ENCODE measurements at regions not wholly inside any gene's neighbourhood (a gene's known extent, or its start where the extent isn't known, plus 50 kb on each side); places are given as distances from the start of the nearest gene placed in this dataset.

GRCh38 chr9:17062497-17062896, 72.3 kb upstream of the CNTLN start:
- Histone ChIP-seq H3K79me1 (ENCODE audit: low read depth in 1 of 2, low read length in 2 of 2) (no peaks in the 10 kb centered on the region), H3K23ac (ENCODE audit: low read depth, low read length) (no peak overlapping the region), H3K27ac (ENCODE audit: insufficient read depth, low read length) (no peak overlapping the region), H2BK5ac (ENCODE audit: low read depth, low read length, poor library complexity, severe bottlenecking) (no peak overlapping the region), H3K9ac (ENCODE audit: low read depth, low read length) (no peak overlapping the region), H3K4me3 (ENCODE audit: insufficient read depth, low read depth, low read length) (no peak overlapping the region), H2AK5ac (ENCODE audit: low read depth, low read length) (no peak overlapping the region), H4K91ac (ENCODE audit: insufficient read depth, low read depth, low read length) (no peak overlapping the region), H3K4me2 (ENCODE audit: low read depth, low read length) (no peak overlapping the region), H2BK20ac (ENCODE audit: low read depth, low read length) (no peak overlapping the region), H3K56ac (ENCODE audit: extremely low read depth, insufficient read depth, low read length) (no peak overlapping the region), H4K5ac (ENCODE audit: low read depth, low read length) (no peak overlapping the region), H3K18ac (ENCODE audit: low read depth, low read length) (no peak overlapping the region), H3K9me1 (ENCODE audit: insufficient read depth, low read length) (no peaks in the 10 kb centered on the region), H2AK9ac (replicated peaks; ENCODE audit: low read depth, low read length, poor library complexity) (no peak overlapping the region), H3K9me3 (ENCODE audit: control insufficient read depth, insufficient read depth, low read length) (no peaks in the 10 kb centered on the region), H3K36me3 (ENCODE audit: control insufficient read depth, insufficient read depth, low read length) (no peaks in the 10 kb centered on the region), H4K8ac (ENCODE audit: low read depth in 2 of 2, low read length in 2 of 2) (no peak overlapping the region), H3K4me1 (ENCODE audit: control insufficient read depth, insufficient read depth, low read length) (no peaks in the 10 kb centered on the region), H3K14ac (replicated peaks; ENCODE audit: low read depth, low read length) (no peak overlapping the region), H2BK15ac (ENCODE audit: low read depth, low read length) (no peak overlapping the region), H2AFZ (replicated peaks; ENCODE audit: low read length, poor library complexity) (no peak overlapping the region), H3K4ac (ENCODE audit: low read depth, low read length) (no peak overlapping the region), H3K27me3 (ENCODE audit: control insufficient read depth, insufficient read depth, low read length) (no peaks in the 10 kb centered on the region), H2BK120ac (ENCODE audit: low read depth, low read length) (no peak overlapping the region), H4K20me1 (ENCODE audit: insufficient read depth, low read length) (no peaks in the 10 kb centered on the region)
- ATAC-seq (ENCODE audit: low read depth) = no peak
- in situ Hi-C loops (cut with MboI; ENCODE audit: low sequenced_read_pairs) = no loop called here
- dilution Hi-C loops (cut with HindIII; ENCODE audit: low sequenced_read_pairs, unreplicated experiment) = no loop called here
- no peak for TF ChIP-seq RFX5 (IDR thresholded peaks at IDR 0.05; ENCODE audit: low read depth, low read length)
- TF ChIP-seq, protein P1, sequence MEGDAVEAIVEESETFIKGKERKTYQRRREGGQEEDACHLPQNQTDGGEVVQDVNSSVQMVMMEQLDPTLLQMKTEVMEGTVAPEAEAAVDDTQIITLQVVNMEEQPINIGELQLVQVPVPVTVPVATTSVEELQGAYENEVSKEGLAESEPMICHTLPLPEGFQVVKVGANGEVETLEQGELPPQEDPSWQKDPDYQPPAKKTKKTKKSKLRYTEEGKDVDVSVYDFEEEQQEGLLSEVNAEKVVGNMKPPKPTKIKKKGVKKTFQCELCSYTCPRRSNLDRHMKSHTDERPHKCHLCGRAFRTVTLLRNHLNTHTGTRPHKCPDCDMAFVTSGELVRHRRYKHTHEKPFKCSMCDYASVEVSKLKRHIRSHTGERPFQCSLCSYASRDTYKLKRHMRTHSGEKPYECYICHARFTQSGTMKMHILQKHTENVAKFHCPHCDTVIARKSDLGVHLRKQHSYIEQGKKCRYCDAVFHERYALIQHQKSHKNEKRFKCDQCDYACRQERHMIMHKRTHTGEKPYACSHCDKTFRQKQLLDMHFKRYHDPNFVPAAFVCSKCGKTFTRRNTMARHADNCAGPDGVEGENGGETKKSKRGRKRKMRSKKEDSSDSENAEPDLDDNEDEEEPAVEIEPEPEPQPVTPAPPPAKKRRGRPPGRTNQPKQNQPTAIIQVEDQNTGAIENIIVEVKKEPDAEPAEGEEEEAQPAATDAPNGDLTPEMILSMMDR (conservative IDR thresholded peaks at IDR 0.05; ENCODE audit: low read depth, low read length) = no peak
- TF ChIP-seq RAD21 (IDR thresholded peaks at IDR 0.05; ENCODE audit: low read length) = no peak
- no peak for TF ChIP-seq BHLHE40 (IDR thresholded peaks at IDR 0.05; ENCODE audit: low read depth, low read length)
- TF ChIP-seq FOS (IDR thresholded peaks at IDR 0.05; ENCODE audit: low read depth, low read length) = no peak
- TF ChIP-seq SMC3 (IDR thresholded peaks at IDR 0.05; ENCODE audit: low read depth, low read length) = no peak
- TF ChIP-seq POLR2A (IDR thresholded peaks at IDR 0.05; ENCODE audit: low read depth, low read length) = no peak
- TF ChIP-seq NFE2L2 (IDR thresholded peaks at IDR 0.05; ENCODE audit: low read depth, low read length) = no peak
- no peak for TF ChIP-seq ELK1 (IDR thresholded peaks at IDR 0.05; ENCODE audit: borderline replicate concordance, low read depth, low read length)
- no peak for TF ChIP-seq CHD1 (IDR thresholded peaks at IDR 0.05; ENCODE audit: low read depth, low read length)
- no peak for TF ChIP-seq RCOR1 (IDR thresholded peaks at IDR 0.05; ENCODE audit: insufficient replicate concordance, low read length)
- TF ChIP-seq MAFK (IDR thresholded peaks at IDR 0.05; ENCODE audit: low read depth, low read length) = no peak
- TF ChIP-seq MXI1 (IDR thresholded peaks at IDR 0.05; ENCODE audit: borderline replicate concordance, low read depth, low read length) = no peak
- no peak for TF ChIP-seq CEBPB (IDR thresholded peaks at IDR 0.05; ENCODE audit: low read depth, low read length)
- BruUV-seq (replicated peaks) = no TSS peak
- ChIA-PET CTCF (interaction anchor here (1.1 to 1.5 kb wide), 2 partner anchors 10 to 340 kb away, joined by 3 to 4 read pairs; no protein-coding TSS in a partner anchor), POLR2A (ENCODE audit: unreplicated experiment) (no interaction called here)
- WGBS, 2 experiments (ENCODE audit: extremely low coverage in 2 of 2, insufficient read length in 1 of 2) = no CpG with 5 or more reads among the region's 1 CpG
- intact Hi-C loops (cut with micrococcal nuclease) = loop anchor here (5.0 to 10.0 kb wide), 3 partner anchors 68 to 338 kb away; partner anchors contain the start of gene BNC2
- DNase-seq = no peak

All from IMR-90 (cell line).